H9 (cell line): ENCODE measurements at regions not wholly inside any gene's neighbourhood (a gene's known extent, or its start where the extent isn't known, plus 50 kb on each side); places are given as distances from the start of the nearest gene placed in this dataset.

Experiments used
- DNase-seq: peaks from one replicate; pipeline ENCODE4 v3.0.0-alpha.2; 2017
- H2AFZ ChIP-seq: one replicate; pipeline ENCODE4 v1.6.1; 2013; ENCODE audit warnings: mild to moderate bottlenecking, low read length, control low read depth, moderate library complexity
- H2AK5ac ChIP-seq: 2 replicates; pipeline ENCODE4 v1.6.1; 2013; ENCODE audit warnings: low read length, control low read depth, mixed read lengths; ENCODE audit not compliant: insufficient read length
- H2BK120ac ChIP-seq: one replicate; pipeline ENCODE4 v1.6.1; 2013; ENCODE audit warnings: low read depth, mild to moderate bottlenecking, low read length, control low read depth, inconsistent platforms; ENCODE audit not compliant: poor library complexity, severe bottlenecking
- H2BK12ac ChIP-seq: 2 replicates; pipeline ENCODE4 v1.6.1; 2013; ENCODE audit warnings: low read length, control low read depth, mixed read lengths, low read depth; ENCODE audit not compliant: insufficient read length
- H2BK15ac ChIP-seq: 2 replicates; pipeline ENCODE4 v1.6.1; 2013; ENCODE audit warnings: low read depth, low read length, control low read depth
- H2BK20ac ChIP-seq: one replicate; pipeline ENCODE4 v1.6.1; 2013; ENCODE audit warnings: low read depth, mild to moderate bottlenecking, low read length, control low read depth, inconsistent platforms; ENCODE audit not compliant: poor library complexity, severe bottlenecking
- H2BK5ac ChIP-seq: 2 replicates; pipeline ENCODE4 v1.6.1; 2013; ENCODE audit warnings: low read length, control low read depth, mixed read lengths; ENCODE audit not compliant: insufficient read length
- H3K14ac ChIP-seq: 2 replicates; pipeline ENCODE4 v1.6.1; 2013; ENCODE audit warnings: low read length, control low read depth; ENCODE audit not compliant: insufficient read depth
- H3K18ac ChIP-seq: 2 replicates; pipeline ENCODE4 v1.6.1; 2013; ENCODE audit warnings: low read depth, mild to moderate bottlenecking, mixed read lengths, low read length, control low read depth; ENCODE audit not compliant: insufficient read length
- H3K23ac ChIP-seq: 2 replicates; pipeline ENCODE4 v1.6.1; 2013; ENCODE audit warnings: low read length, control low read depth, mixed read lengths, low read depth; ENCODE audit not compliant: insufficient read length
- H3K23me2 ChIP-seq: 2 replicates; pipeline ENCODE4 v1.6.1; 2013; ENCODE audit warnings: low read depth, mild to moderate bottlenecking, mixed read lengths, low read length, control low read depth; ENCODE audit not compliant: insufficient read length, poor library complexity, severe bottlenecking
- H3K27ac ChIP-seq: 2 replicates; pipeline ENCODE4 v1.5.1; 2013; ENCODE audit warnings: low read length, control low read depth, mixed read lengths, low read depth; ENCODE audit not compliant: insufficient read length
- H3K27me3 ChIP-seq: 2 replicates; pipeline ENCODE4 v1.6.1; 2013; ENCODE audit warnings: low read length, control low read depth, inconsistent platforms; ENCODE audit not compliant: insufficient read depth
- H3K4ac ChIP-seq: 2 replicates; pipeline ENCODE4 v1.6.1; 2013; ENCODE audit warnings: low read depth, mild to moderate bottlenecking, control low read depth, inconsistent platforms, low read length, moderate library complexity
- H3K4me1 ChIP-seq: 2 replicates; pipeline ENCODE4 v1.6.1; 2013; ENCODE audit warnings: low read length, control low read depth, inconsistent platforms; ENCODE audit not compliant: insufficient read depth
- H3K4me2 ChIP-seq: 2 replicates; pipeline ENCODE4 v1.6.1; 2013; ENCODE audit warnings: low read length, control low read depth, mixed read lengths; ENCODE audit not compliant: insufficient read length, insufficient read depth
- H3K56ac ChIP-seq: 2 replicates; pipeline ENCODE4 v1.6.1; 2013; ENCODE audit warnings: low read depth, mild to moderate bottlenecking, mixed read lengths, low read length, control low read depth; ENCODE audit not compliant: insufficient read length
- H3K79me1 ChIP-seq: 2 replicates; pipeline ENCODE4 v1.6.1; 2013; ENCODE audit warnings: low read depth, mild to moderate bottlenecking, moderate library complexity, low read length, control low read depth, inconsistent platforms; ENCODE audit not compliant: insufficient read depth, poor library complexity, severe bottlenecking
- H3K79me2 ChIP-seq: 2 replicates; pipeline ENCODE4 v1.6.1; 2013; ENCODE audit warnings: low read length, control low read depth, inconsistent platforms; ENCODE audit not compliant: insufficient read depth
- H3K9ac ChIP-seq: 2 replicates; pipeline ENCODE4 v1.6.1; 2013; ENCODE audit warnings: low read length, control low read depth, mixed read lengths; ENCODE audit not compliant: insufficient read length; ENCODE audit errors: extremely low read depth
- H3K9me3 ChIP-seq: one replicate; pipeline ENCODE4 v1.6.1; 2013; ENCODE audit warnings: low read depth, low read length, inconsistent platforms; ENCODE audit not compliant: control insufficient read depth
- H3T11ph ChIP-seq: one replicate; pipeline ENCODE4 v1.6.1; 2013; ENCODE audit warnings: mild to moderate bottlenecking, low read length, control low read depth, inconsistent platforms
- H4K20me1 ChIP-seq: one replicate; pipeline ENCODE4 v1.6.1; 2013; ENCODE audit not compliant: control insufficient read depth, insufficient read length, insufficient read depth
- H4K5ac ChIP-seq: 2 replicates; pipeline ENCODE4 v1.6.1; 2013; ENCODE audit warnings: low read depth, mild to moderate bottlenecking, mixed read lengths, low read length, control low read depth; ENCODE audit not compliant: insufficient read length
- H4K8ac ChIP-seq: replicated peaks from 2 replicates; pipeline ENCODE4 v1.6.1; 2013; ENCODE audit warnings: low read length, control low read depth, mixed read lengths, low read depth; ENCODE audit not compliant: insufficient read length
- H4K91ac ChIP-seq: 2 replicates; pipeline ENCODE4 v1.6.1; 2013; ENCODE audit warnings: low read depth, mild to moderate bottlenecking, moderate library complexity, mixed read lengths, low read length, control low read depth; ENCODE audit not compliant: insufficient read length
- H3K27ac Mint-ChIP-seq, 3 experiments: 2 replicates in 2 of 3; 3 replicates in 1 of 3; pipeline ENCODE4 v1.8.0; 2020 to 2021; ENCODE audit warnings: mixed read lengths in 3 of 3, mild to moderate bottlenecking in 1 of 3, moderate library complexity in 1 of 3
- H3K27me3 Mint-ChIP-seq: 2 replicates; pipeline ENCODE4 v1.8.0; 2021; ENCODE audit warnings: low read depth, mild to moderate bottlenecking, moderate library complexity, mixed read lengths
- H3K36me3 Mint-ChIP-seq, 3 experiments: 2 replicates in 2 of 3; 3 replicates in 1 of 3; pipeline ENCODE4 v1.8.0; 2020 to 2021; ENCODE audit warnings: low read depth in 3 of 3, mixed read lengths in 3 of 3; ENCODE audit not compliant: insufficient read depth in 1 of 3
- H3K4me1 Mint-ChIP-seq, 2 experiments: 2 replicates each; pipeline ENCODE4 v1.8.0; 2020; ENCODE audit warnings: mixed read lengths in 2 of 2
- H3K4me3 Mint-ChIP-seq, 2 experiments: 2 replicates in 1 of 2; 3 replicates in 1 of 2; pipeline ENCODE4 v1.8.0; 2020 to 2021; ENCODE audit warnings: mild to moderate bottlenecking in 2 of 2, mixed read lengths in 2 of 2, moderate library complexity in 1 of 2
- H3K9me3 Mint-ChIP-seq, 2 experiments: 2 replicates in 1 of 2; 3 replicates in 1 of 2; pipeline ENCODE4 v1.8.0; 2020; ENCODE audit warnings: mild to moderate bottlenecking in 2 of 2, mixed read lengths in 2 of 2, moderate library complexity in 1 of 2
- WGBS: extraction: QIAGEN DNeasy Blood & Tissue Kit; methylation state at CpG from one replicate; pipeline ENCODE4 v1.1.7; 2013; ENCODE audit warnings: missing lambda C conversion rate, low lambda C conversion rate, mixed read lengths; ENCODE audit not compliant: insufficient read length; ENCODE audit errors: extremely low coverage; 5-methylcytosine and 5-hydroxymethylcytosine counted together
- TF ChIP-seq, protein P1 (sequence below): fragments of 200-600 bp; sonication (generic); conservative IDR thresholded peaks from 3 replicates; pipeline ENCODE4 v1.8.0; 2021; ENCODE audit warnings: antibody characterized with exemption, mild to moderate bottlenecking

DNA sequence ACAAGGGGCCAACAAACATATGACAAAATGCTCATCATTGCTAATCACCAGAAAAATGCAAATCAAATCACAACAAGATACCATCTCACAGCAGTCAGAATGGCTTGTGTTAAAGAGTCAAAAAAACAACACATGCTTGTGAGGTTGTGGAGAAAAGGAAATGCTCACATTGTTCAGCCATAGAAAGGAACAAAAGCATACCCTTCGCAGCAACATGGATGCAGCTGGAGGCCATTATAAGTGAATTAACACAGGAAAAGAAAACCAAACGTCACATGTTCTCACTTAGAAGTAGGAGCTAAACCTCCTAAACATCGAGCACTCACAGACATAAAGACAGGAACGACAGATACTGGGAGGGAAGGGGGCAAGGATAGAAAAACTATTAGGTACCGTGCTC is 678.4 kb upstream of the GRM7 start:
- no peak overlapping the region for H2BK5ac ChIP-seq
- H3K56ac ChIP-seq: no peak overlapping the region
- H3K9me3 ChIP-seq: no peaks in the 10 kb centered on the region
- H2BK12ac ChIP-seq: no peak overlapping the region
- H3T11ph ChIP-seq: no peak overlapping the region
- H4K20me1 ChIP-seq: no peaks in the 10 kb centered on the region
- peak overlapping the region in 1 of 3 experiments; percentile 69; a peak in 2 of 7 replicates for H3K27ac Mint-ChIP-seq
- H3K18ac ChIP-seq: no peak overlapping the region
- H3K4me1 ChIP-seq: no peaks in the 10 kb centered on the region; the same call in 1 of the 2 replicates
- peaks cover 9 to 19% of the 10 kb centered on the region in 2 experiments for H3K4me1 Mint-ChIP-seq
- H4K5ac ChIP-seq: no peak overlapping the region
- H3K27ac ChIP-seq: no peak overlapping the region
- no peaks in the 10 kb centered on the region for H3K27me3 ChIP-seq
- WGBS: no CpG with 5 or more reads among the region's 5 CpGs
- H3K36me3 Mint-ChIP-seq: no peaks in the 10 kb centered on the region
- H3K4ac ChIP-seq: no peak overlapping the region
- H3K23ac ChIP-seq: no peak overlapping the region
- H3K79me1 ChIP-seq: no peaks in the 10 kb centered on the region
- DNase-seq: no peak
- no peak overlapping the region for H2BK20ac ChIP-seq
- H3K4me2 ChIP-seq: no peak overlapping the region
- H3K9ac ChIP-seq: no peak overlapping the region
- no peak overlapping the region for H3K4me3 Mint-ChIP-seq
- no peak overlapping the region for H2AFZ ChIP-seq
- H4K8ac ChIP-seq: no peak overlapping the region
- TF ChIP-seq, protein P1, sequence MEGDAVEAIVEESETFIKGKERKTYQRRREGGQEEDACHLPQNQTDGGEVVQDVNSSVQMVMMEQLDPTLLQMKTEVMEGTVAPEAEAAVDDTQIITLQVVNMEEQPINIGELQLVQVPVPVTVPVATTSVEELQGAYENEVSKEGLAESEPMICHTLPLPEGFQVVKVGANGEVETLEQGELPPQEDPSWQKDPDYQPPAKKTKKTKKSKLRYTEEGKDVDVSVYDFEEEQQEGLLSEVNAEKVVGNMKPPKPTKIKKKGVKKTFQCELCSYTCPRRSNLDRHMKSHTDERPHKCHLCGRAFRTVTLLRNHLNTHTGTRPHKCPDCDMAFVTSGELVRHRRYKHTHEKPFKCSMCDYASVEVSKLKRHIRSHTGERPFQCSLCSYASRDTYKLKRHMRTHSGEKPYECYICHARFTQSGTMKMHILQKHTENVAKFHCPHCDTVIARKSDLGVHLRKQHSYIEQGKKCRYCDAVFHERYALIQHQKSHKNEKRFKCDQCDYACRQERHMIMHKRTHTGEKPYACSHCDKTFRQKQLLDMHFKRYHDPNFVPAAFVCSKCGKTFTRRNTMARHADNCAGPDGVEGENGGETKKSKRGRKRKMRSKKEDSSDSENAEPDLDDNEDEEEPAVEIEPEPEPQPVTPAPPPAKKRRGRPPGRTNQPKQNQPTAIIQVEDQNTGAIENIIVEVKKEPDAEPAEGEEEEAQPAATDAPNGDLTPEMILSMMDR: no peak
- H2BK120ac ChIP-seq: no peak overlapping the region
- no peaks in the 10 kb centered on the region for H3K9me3 Mint-ChIP-seq
- H2BK15ac ChIP-seq: no peak overlapping the region
- no peak overlapping the region for H4K91ac ChIP-seq
- no peaks in the 10 kb centered on the region for H3K23me2 ChIP-seq
- no peak overlapping the region for H3K14ac ChIP-seq
- H3K79me2 ChIP-seq: no peaks in the 10 kb centered on the region
- no peaks in the 10 kb centered on the region for H3K27me3 Mint-ChIP-seq
- no peak overlapping the region for H2AK5ac ChIP-seq
